ENCODE measurements at regions not wholly inside any gene's neighbourhood (a gene's known extent, or its start where the extent isn't known, plus 50 kb on each side); places are given as distances from the start of the nearest gene placed in this dataset.

DNA sequence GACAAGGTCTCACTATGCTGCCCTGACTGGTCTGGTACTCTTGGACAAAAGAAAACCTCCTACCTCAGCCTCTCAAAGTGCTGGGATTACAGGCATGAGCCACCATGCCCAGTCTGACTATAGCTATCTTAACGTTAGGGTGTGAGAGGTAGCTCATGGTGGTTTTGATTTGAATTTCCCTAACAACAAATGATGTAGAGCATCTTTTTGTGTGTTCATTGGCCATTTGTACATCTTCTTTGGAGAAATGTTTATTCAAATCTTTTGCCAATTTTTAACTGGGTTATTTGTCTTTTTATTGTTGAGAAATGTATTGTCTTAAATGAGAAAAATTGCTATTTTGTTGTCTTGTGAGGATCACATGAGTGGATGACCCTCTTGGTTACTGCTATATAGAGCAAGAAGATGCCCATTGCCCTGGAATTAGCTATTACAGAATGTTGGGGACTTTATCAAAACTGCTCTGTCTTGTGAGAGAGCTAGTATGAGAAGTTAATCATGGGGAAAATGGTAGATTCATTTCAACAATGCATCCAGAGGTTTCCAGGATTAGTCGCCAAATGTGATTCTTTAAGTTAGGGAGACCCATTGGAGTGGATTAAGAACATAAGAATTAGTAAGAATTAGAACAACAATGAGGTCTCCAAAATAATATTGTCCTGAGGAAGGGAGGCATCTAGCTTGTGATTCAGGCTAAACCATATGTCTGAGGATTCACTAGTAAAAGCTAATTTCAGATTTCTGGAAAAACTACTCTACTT, 124.3 kb upstream of the MOCS2 start:
- DNase-seq: no peak
- intact Hi-C loops (cut with micrococcal nuclease): no loop called here
- Mint-ChIP-seq H3K9me3 (no peaks in the 10 kb centered on the region), H3K4me3 (no peak overlapping the region), H3K27ac (no peak overlapping the region), H3K27me3 (ENCODE audit: low read depth) (peaks cover 6% of the 10 kb centered on the region), H3K36me3 (ENCODE audit: low read depth) (no peaks in the 10 kb centered on the region), H3K4me1 (ENCODE audit: low read depth) (no peaks in the 10 kb centered on the region)
- CTCF ChIA-PET: interaction anchor here (0.7 kb wide), 2 partner anchors 16 to 258 kb away, joined by 3 to 5 read pairs; no protein-coding TSS in a partner anchor

DNA sequence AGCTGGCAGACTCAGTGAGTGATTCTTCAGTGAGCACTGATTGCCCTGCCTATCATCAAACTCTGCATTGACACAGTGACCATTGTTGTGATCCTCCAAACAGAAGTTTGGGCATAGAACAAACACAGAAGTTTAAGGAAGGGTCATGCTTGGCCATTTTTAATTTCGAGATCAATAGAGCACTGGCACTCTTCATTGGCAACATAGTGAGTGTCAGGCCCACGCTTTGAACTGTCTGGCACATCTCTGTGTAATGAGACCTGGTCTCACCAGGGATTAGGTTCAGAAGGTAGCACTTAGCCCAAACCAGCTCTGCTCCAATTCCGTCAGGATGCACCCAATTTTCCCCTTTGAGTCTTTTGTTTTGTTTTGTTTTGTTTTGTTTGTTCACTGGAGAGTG, 127.1 kb upstream of the MOCS2 start:
- no peaks in the 10 kb centered on the region for H3K36me3 Mint-ChIP-seq (ENCODE audit: low read depth)
- no peak overlapping the region for H3K4me3 Mint-ChIP-seq
- DNase-seq: no peak
- no peak overlapping the region for H3K27ac Mint-ChIP-seq
- H3K4me1 Mint-ChIP-seq (ENCODE audit: low read depth): no peaks in the 10 kb centered on the region
- H3K9me3 Mint-ChIP-seq: no peaks in the 10 kb centered on the region
- CTCF ChIA-PET: no interaction called here
- intact Hi-C loops (cut with micrococcal nuclease): no loop called here
- H3K27me3 Mint-ChIP-seq (ENCODE audit: low read depth): peaks cover 5% of the 10 kb centered on the region

DNA sequence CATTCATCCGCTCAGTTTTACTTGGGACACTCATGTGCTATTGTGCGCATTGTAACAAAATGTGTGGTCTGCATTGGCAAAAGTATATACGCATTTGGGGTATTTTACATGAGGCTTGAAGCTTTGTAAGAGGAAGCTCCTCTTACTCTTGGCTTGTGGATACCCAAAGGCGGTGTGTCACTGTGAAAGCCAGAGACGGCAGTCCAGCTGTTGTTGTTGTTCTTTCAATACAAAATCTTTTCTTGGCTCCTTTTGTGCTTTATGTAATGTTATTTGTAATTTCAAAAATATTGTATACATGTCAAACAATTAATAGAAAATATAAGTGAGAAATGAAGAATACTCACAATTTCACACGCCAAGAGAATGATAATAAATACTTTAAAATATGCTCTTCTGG, 128.3 kb upstream of the MOCS2 start:
- Mint-ChIP-seq H3K27me3 (ENCODE audit: low read depth) (peaks cover 5% of the 10 kb centered on the region), H3K27ac (no peak overlapping the region), H3K4me3 (no peak overlapping the region), H3K9me3 (no peaks in the 10 kb centered on the region), H3K36me3 (ENCODE audit: low read depth) (no peaks in the 10 kb centered on the region), H3K4me1 (ENCODE audit: low read depth) (no peaks in the 10 kb centered on the region)
- CTCF ChIA-PET: interaction anchor here (0.7 kb wide), 1 partner anchor 48 kb away, joined by 3 read pairs; no protein-coding TSS in a partner anchor
- intact Hi-C loops (cut with micrococcal nuclease): no loop called here
- DNase-seq: no peak

DNA sequence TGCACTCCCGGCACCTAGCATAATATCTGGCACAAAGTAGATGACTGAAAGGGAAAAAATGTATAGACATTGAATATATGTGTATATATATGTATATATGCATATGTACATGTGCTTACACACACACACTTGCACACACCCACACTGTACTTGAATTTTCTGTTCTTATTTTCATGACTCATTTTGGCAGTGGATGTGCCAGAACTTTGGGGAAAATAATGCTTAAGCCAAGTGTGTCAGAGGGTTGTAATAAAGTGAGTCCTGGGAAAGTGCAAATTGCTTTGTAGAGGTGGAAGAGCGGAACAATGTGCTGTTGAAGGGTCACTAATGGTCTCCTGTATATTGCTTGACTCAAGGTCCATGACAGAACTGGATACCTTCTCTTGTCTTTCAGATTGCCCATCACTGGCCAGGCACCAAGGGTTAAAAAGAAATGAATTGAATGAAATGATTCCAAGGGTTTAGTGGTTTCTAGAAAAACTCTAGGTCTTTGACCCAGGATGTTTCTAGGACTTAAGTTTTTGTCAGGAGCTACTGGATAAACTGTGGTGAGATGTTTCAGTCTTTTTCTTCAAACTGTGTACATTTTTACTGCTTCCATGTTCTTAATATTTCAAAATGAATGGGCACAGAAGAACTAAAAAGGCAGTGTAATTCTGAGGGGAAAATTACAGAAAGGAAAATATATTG, 129.9 kb upstream of the MOCS2 start:
- peaks cover 5% of the 10 kb centered on the region for H3K27me3 Mint-ChIP-seq (ENCODE audit: low read depth)
- CTCF ChIA-PET: no interaction called here
- intact Hi-C loops (cut with micrococcal nuclease): no loop called here
- DNase-seq: no peak
- no peak overlapping the region for H3K27ac Mint-ChIP-seq
- H3K4me3 Mint-ChIP-seq: no peak overlapping the region
- H3K4me1 Mint-ChIP-seq (ENCODE audit: low read depth): no peaks in the 10 kb centered on the region
- no peaks in the 10 kb centered on the region for H3K9me3 Mint-ChIP-seq
- H3K36me3 Mint-ChIP-seq (ENCODE audit: low read depth): no peaks in the 10 kb centered on the region

DNA sequence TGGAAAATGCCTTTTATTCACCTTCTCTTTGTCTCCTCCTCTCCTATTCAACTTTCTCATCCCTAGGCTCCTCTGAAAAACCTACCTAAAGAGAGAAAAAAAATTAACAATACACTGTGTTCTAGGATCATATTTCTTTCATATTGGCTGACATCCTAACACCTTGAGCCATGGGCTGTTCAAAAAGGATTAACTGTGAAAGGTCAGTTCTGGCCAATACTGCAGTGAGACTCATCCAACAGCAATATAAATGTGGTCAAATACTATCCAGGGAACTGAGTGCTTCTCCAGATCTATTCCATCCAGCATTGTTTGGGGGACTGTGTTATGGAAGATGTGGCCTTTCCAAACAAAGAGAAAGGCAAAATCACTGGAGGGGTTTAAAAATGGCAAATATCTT, 131.1 kb upstream of the MOCS2 start:
- CTCF ChIA-PET: interaction anchor here (0.7 kb wide), 1 partner anchor 1106 kb away, joined by 5 read pairs; no protein-coding TSS in a partner anchor
- H3K36me3 Mint-ChIP-seq (ENCODE audit: low read depth): no peaks in the 10 kb centered on the region

DNA sequence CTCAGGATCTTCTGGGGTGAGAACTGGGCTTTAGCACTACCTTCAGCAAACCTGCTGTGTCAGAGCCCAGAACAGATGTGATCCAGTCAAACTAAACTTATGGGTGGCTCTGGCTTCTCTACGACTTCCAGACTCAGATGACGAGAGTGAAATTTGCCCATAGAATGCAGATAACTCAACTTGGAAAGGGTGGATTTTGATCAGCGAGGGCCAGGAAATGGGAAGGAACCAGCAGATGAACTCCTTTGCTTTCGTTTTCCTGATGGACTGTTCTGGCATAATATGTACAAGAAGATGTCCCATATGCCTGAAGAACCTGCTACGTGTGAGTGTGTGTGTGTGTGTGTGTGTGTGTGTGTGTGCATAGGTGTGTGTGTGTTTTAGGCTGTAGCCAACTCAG, 132.0 kb upstream of the MOCS2 start:
- Mint-ChIP-seq H3K36me3 (ENCODE audit: low read depth) (no peaks in the 10 kb centered on the region), H3K27me3 (ENCODE audit: low read depth) (peaks cover 8% of the 10 kb centered on the region), H3K4me1 (ENCODE audit: low read depth) (no peaks in the 10 kb centered on the region), H3K9me3 (no peaks in the 10 kb centered on the region), H3K4me3 (no peak overlapping the region), H3K27ac (no peak overlapping the region)
- CTCF ChIA-PET: no interaction called here
- DNase-seq: no peak
- intact Hi-C loops (cut with micrococcal nuclease): no loop called here

More for the DNA sequence above, 131.1 kb upstream of the MOCS2 start:
- DNase-seq: no peak
- peaks cover 5% of the 10 kb centered on the region for H3K27me3 Mint-ChIP-seq (ENCODE audit: low read depth)
- H3K27ac Mint-ChIP-seq: no peak overlapping the region
- no peaks in the 10 kb centered on the region for H3K4me1 Mint-ChIP-seq (ENCODE audit: low read depth)
- H3K9me3 Mint-ChIP-seq: no peaks in the 10 kb centered on the region
- intact Hi-C loops (cut with micrococcal nuclease): no loop called here
- H3K4me3 Mint-ChIP-seq: no peak overlapping the region

DNA sequence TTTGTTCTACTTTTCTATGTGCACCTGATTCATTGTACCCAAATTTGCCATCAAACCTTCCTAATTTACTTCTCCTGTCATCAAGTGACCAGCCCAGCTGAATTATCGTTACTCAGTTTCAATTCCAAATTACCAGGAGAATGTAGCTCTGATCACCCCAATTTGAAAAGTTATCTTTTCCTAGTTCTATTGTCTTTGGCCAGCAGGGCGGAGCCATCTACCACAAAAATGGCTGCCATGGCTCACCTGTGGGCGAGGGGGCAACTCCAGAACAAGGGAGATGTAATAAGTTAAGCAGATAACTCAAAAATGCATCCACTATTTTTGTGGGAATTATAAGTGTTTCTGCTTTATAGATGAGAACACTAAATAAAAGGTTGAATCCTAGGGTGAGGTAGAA, 133.8 kb upstream of the MOCS2 start:
- no peaks in the 10 kb centered on the region for H3K4me1 Mint-ChIP-seq (ENCODE audit: low read depth)
- no peak overlapping the region for H3K4me3 Mint-ChIP-seq
- CTCF ChIA-PET: no interaction called here
- H3K36me3 Mint-ChIP-seq (ENCODE audit: low read depth): no peaks in the 10 kb centered on the region
- no peaks in the 10 kb centered on the region for H3K9me3 Mint-ChIP-seq
- H3K27me3 Mint-ChIP-seq (ENCODE audit: low read depth): peaks cover 10% of the 10 kb centered on the region
- no peak overlapping the region for H3K27ac Mint-ChIP-seq
- peak; percentile 9 for DNase-seq
- intact Hi-C loops (cut with micrococcal nuclease): no loop called here

DNA sequence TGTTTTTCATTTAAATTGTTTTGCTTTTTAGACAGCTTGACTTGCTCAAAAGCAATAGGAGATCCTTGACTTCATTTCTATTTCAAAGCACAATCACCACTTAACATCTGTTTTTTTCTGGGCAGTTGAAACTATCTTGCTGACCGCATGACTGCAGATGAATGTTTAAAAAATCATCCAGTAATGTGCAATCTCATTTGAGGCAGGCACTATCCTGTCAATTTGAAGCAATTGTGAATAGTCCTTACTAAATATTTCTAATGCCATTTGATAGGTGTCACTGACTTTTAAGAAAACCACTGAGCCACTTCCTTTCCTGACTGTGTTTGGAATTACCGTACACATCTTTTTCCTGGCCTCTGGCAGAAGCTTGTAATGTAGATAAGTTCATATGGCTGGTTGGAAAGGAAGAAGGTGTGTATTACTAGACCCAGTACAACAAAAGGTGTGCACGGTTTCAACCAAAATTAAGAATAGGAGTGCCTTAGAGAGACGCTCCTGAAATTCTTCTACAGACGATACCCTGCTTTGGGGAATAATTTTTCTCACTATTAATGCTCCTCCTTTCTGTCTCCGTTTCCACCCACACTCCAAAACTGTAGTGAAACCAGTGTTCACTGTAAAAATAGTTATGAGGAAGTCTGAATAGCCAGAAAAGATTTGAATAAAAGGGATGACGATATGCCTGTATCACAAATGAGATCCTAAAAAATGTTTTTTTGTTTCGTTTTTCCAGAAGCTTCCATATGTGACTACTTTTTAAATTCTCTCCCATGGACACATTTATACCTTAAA, 136.7 kb upstream of the MOCS2 start:
- Mint-ChIP-seq H3K9me3 (no peaks in the 10 kb centered on the region), H3K36me3 (ENCODE audit: low read depth) (no peaks in the 10 kb centered on the region), H3K4me3 (no peak overlapping the region), H3K27me3 (ENCODE audit: low read depth) (peaks cover 4% of the 10 kb centered on the region), H3K4me1 (ENCODE audit: low read depth) (no peaks in the 10 kb centered on the region), H3K27ac (no peak overlapping the region)
- intact Hi-C loops (cut with micrococcal nuclease): no loop called here
- no peak for DNase-seq
- CTCF ChIA-PET: interaction anchor here (0.8 kb wide), 1 partner anchor 52 kb away, joined by 3 read pairs; no protein-coding TSS in a partner anchor

DNA sequence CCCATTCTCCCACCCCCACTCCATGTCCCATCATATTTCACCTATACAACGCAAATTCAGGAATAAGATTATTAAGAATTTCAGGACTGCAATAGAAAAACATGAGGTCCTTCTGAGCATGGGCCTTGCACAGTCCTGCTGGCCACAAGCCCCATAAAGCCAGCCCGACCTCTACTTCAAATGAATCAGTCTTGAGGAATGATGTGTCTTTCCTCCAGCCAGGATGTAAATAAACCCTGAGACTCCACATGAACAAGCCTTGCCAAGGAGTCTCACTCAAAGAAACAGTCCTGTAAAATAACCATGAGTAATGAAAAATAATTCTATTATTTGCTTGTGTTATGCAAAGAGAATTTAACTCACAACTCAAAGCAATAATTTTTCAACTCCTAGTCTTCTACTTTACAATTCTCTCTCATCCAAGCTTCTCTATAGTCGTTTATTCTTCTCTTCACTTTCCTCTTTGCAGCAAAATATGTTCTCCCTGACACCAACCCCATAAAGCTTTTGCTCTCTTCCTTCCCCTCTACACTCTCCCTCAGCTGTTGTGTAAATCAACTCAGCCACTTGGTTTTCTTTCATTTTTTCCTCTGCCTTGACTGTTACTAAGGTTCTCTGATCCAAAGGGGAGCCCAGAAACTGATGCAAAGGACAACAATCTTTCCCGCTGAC, 140.1 kb upstream of the MOCS2 start:
- CTCF ChIA-PET: no interaction called here
- DNase-seq: no peak
- no peak overlapping the region for H3K4me3 Mint-ChIP-seq
- H3K9me3 Mint-ChIP-seq: no peaks in the 10 kb centered on the region
- peaks cover 4% of the 10 kb centered on the region for H3K27me3 Mint-ChIP-seq (ENCODE audit: low read depth)
- intact Hi-C loops (cut with micrococcal nuclease): no loop called here
- no peaks in the 10 kb centered on the region for H3K36me3 Mint-ChIP-seq (ENCODE audit: low read depth)
- no peak overlapping the region for H3K27ac Mint-ChIP-seq
- no peaks in the 10 kb centered on the region for H3K4me1 Mint-ChIP-seq (ENCODE audit: low read depth)

DNA sequence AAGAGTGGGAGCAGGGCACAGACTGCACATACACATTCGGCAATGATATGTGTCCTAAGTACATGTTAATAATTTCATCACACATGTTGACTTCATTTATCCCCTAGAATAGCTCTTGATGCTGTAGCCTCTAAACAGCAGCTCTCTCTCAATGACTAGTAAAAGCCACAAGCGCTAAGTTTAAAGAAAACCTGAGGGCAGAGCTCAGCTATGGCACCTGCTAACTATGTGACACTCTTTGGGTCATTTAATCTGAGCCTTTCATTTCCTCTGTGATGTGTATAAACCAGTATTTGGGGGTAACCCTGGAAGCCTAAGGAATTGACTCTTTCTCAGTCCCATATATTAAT, 140.6 kb upstream of the MOCS2 start:
- Mint-ChIP-seq H3K27me3 (ENCODE audit: low read depth) (peaks cover 4% of the 10 kb centered on the region), H3K9me3 (no peaks in the 10 kb centered on the region), H3K36me3 (ENCODE audit: low read depth) (no peaks in the 10 kb centered on the region), H3K27ac (no peak overlapping the region), H3K4me3 (no peak overlapping the region), H3K4me1 (ENCODE audit: low read depth) (no peaks in the 10 kb centered on the region)
- DNase-seq: no peak
- CTCF ChIA-PET: no interaction called here
- intact Hi-C loops (cut with micrococcal nuclease): no loop called here

DNA sequence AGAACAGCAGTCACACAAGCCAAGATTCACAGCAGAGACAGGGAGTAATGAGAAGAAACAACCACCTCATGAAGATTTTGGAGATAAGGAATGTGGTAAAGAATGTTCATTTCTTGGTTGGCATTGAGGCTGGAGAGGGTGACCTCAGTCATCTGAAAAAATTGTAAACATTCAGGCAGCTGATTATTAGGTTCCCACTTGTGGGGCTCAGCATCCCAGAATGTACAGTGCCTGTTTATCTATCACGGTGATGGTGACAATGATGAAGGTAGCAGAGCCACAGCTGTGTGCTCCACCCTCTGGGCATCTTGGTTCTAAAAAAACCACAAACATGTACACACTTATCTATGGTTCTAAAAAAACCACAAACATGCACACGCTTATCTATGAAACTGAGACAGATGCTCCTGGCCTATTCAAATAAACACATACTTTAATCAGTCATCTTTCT, 143.9 kb upstream of the MOCS2 start:
- Mint-ChIP-seq H3K36me3 (ENCODE audit: low read depth) (no peaks in the 10 kb centered on the region), H3K27ac (no peak overlapping the region), H3K27me3 (ENCODE audit: low read depth) (peaks cover 10% of the 10 kb centered on the region), H3K4me1 (ENCODE audit: low read depth) (no peaks in the 10 kb centered on the region), H3K9me3 (no peaks in the 10 kb centered on the region), H3K4me3 (no peak overlapping the region)
- intact Hi-C loops (cut with micrococcal nuclease): no loop called here
- CTCF ChIA-PET: no interaction called here
- no peak for DNase-seq

DNA sequence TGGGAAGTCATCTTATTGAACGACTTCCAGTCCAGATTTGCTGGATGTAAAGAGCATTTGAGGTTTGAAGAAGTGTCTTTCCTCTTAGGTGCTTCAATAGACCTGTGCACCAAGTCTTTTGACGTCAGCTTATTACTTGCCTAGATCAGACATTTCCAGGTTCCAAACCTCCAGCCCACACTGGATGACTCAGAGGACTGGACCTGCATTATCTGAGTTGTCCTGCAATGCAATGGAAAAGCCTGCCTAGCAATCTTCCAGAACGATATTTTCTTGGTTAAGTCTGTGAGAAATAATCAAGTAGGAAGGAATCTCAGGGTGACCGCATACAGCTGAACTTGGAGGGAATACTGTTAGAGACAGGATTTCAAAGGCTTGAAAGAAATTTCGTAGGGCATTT, 147.2 kb upstream of the MOCS2 start:
- Mint-ChIP-seq H3K4me3 (no peak overlapping the region), H3K27me3 (ENCODE audit: low read depth) (peaks cover 11% of the 10 kb centered on the region), H3K9me3 (no peaks in the 10 kb centered on the region), H3K4me1 (ENCODE audit: low read depth) (no peaks in the 10 kb centered on the region), H3K27ac (no peak overlapping the region), H3K36me3 (ENCODE audit: low read depth) (no peaks in the 10 kb centered on the region)
- no peak for DNase-seq
- intact Hi-C loops (cut with micrococcal nuclease): no loop called here
- CTCF ChIA-PET: no interaction called here
